H1 (cell line): ENCODE measurements at regions not wholly inside any gene's neighbourhood (a gene's known extent, or its start where the extent isn't known, plus 50 kb on each side); places are given as distances from the start of the nearest gene placed in this dataset.

ENCODE experiments used
- CTCF ChIA-PET: fragments of 300-600 bp; sonication (Branson Sonifier 250); formaldehyde crosslinking; loops from one replicate; lab custom pipeline; 2021; ENCODE audit not compliant: partially characterized antibody; lab: Charles Lee
- POLR2A ChIA-PET: fragments of 300-600 bp; sonication (Branson Sonifier 250); formaldehyde crosslinking; loops from one replicate; lab custom pipeline; 2021; ENCODE audit warnings: inconsistent platforms; ENCODE audit not compliant: partially characterized antibody; lab: Charles Lee
- DNase-seq, 2 experiments: peaks; one replicate each; pipeline versions ENCODE4 v3.0.0 to v3.0.0-alpha.2; 2010 to 2022; ENCODE audit warnings: low spot score in 2 of 2, low read depth in 1 of 2, mixed read lengths in 1 of 2
- FAIRE-seq: peaks from 2 replicates; lab custom pipeline; 2011; peaks lifted over from hg19 to GRCh38; lab: Jason Lieb, UNC
- H2AFZ ChIP-seq: 2 replicates; pipeline ENCODE4 v1.8.1; 2012; ENCODE audit warnings: low read length, inconsistent platforms
- H2AK5ac ChIP-seq: 2 replicates; pipeline ENCODE4 v1.6.1; 2013; ENCODE audit warnings: low read depth, low read length
- H2BK120ac ChIP-seq: replicated peaks from 2 replicates; pipeline ENCODE3; 2013; ENCODE audit warnings: low read depth, low read length, inconsistent platforms
- H2BK12ac ChIP-seq: 2 replicates; pipeline ENCODE4 v1.6.1; 2013; ENCODE audit warnings: low read depth, low read length
- H2BK15ac ChIP-seq: 2 replicates; pipeline ENCODE4 v1.6.1; 2013; ENCODE audit warnings: low read length
- H2BK20ac ChIP-seq: 2 replicates; pipeline ENCODE4 v1.6.1; 2013; ENCODE audit warnings: low read length
- H2BK5ac ChIP-seq: 2 replicates; pipeline ENCODE4 v1.6.1; 2013; ENCODE audit warnings: low read depth, low read length
- H3K14ac ChIP-seq: 2 replicates; pipeline ENCODE4 v1.6.1; 2013; ENCODE audit warnings: inconsistent platforms; ENCODE audit not compliant: insufficient read length
- H3K18ac ChIP-seq: 2 replicates; pipeline ENCODE4 v1.6.1; 2013; ENCODE audit warnings: low read length; ENCODE audit errors: extremely low read depth
- H3K23ac ChIP-seq: 2 replicates; pipeline ENCODE4 v1.6.1; 2013; ENCODE audit warnings: inconsistent platforms; ENCODE audit not compliant: insufficient read length
- H3K23me2 ChIP-seq: 2 replicates; pipeline ENCODE4 v1.6.1; 2013; ENCODE audit warnings: low read depth, low read length
- H3K27ac ChIP-seq: 2 replicates; pipeline ENCODE4 v1.6.1; 2011; ENCODE audit warnings: low read depth, low read length, inconsistent platforms
- H3K27me3 ChIP-seq, 4 experiments: replicated peaks in 1 of 4; 1 replicate in 1 of 4; 2 replicates in 3 of 4; pipeline versions ENCODE4 v1.6.1 to v1.8.1; 2011 to 2013; ENCODE audit warnings: low read length in 3 of 4, mild to moderate bottlenecking in 3 of 4, inconsistent platforms in 2 of 4, mixed read lengths in 2 of 4, moderate library complexity in 1 of 4; ENCODE audit not compliant: control insufficient read depth in 3 of 4, insufficient read depth in 3 of 4; ENCODE audit errors: extremely low read depth in 1 of 4
- H3K36me3 ChIP-seq, 4 experiments: 2 replicates each; pipeline versions ENCODE4 v1.6.1 to v1.8.1; 2011 to 2013; ENCODE audit warnings: mild to moderate bottlenecking in 4 of 4, low read length in 3 of 4, moderate library complexity in 2 of 4, control low read depth in 1 of 4, inconsistent platforms in 1 of 4; ENCODE audit not compliant: insufficient read depth in 4 of 4, control insufficient read depth in 2 of 4
- H3K4ac ChIP-seq: replicated peaks from 2 replicates; pipeline ENCODE3; 2013; ENCODE audit warnings: low read length, low read depth, mixed read lengths, inconsistent platforms; ENCODE audit not compliant: insufficient read length
- H3K4me1 ChIP-seq, 4 experiments: replicated peaks in 1 of 4; 1 replicate in 1 of 4; 2 replicates in 3 of 4; pipeline versions ENCODE4 v1.6.1 to v1.8.1; 2011 to 2013; ENCODE audit warnings: low read length in 3 of 4, inconsistent platforms in 2 of 4, mixed read lengths in 1 of 4; ENCODE audit not compliant: insufficient read depth in 4 of 4, control insufficient read depth in 3 of 4
- H3K4me2 ChIP-seq, 2 experiments: 2 replicates each; pipeline versions ENCODE4 v1.6.1 to v1.8.1; 2011 to 2013; ENCODE audit warnings: low read depth in 2 of 2, low read length in 2 of 2, control low read depth in 1 of 2, inconsistent platforms in 1 of 2, mild to moderate bottlenecking in 1 of 2; ENCODE audit not compliant: insufficient read depth in 1 of 2
- H3K4me3 ChIP-seq, 4 experiments: fragments of 200-600, 300-600 bp in 1 of 4; sonication (generic), shearing (Covaris generic), sonication (Bioruptor Twin) in 1 of 4; 2 replicates each; pipeline versions ENCODE4 v1.5.1 to v1.8.1; 2011 to 2016; ENCODE audit warnings: low read length in 4 of 4, low read depth in 3 of 4, control low read depth in 2 of 4, inconsistent platforms in 2 of 4, mild to moderate bottlenecking in 2 of 4, mixed read lengths in 1 of 4, moderate library complexity in 1 of 4; ENCODE audit not compliant: insufficient read depth in 2 of 4; ENCODE audit errors: extremely low read depth in 1 of 4
- H3K56ac ChIP-seq: replicated peaks from 2 replicates; pipeline ENCODE3; 2013; ENCODE audit warnings: low read depth, mild to moderate bottlenecking, mixed read lengths, low read length, inconsistent platforms; ENCODE audit not compliant: insufficient read length
- H3K79me1 ChIP-seq: 2 replicates; pipeline ENCODE4 v1.6.1; 2013; ENCODE audit warnings: low read depth, low read length, control low read depth
- H3K79me2 ChIP-seq, 2 experiments: 2 replicates each; pipeline versions ENCODE4 v1.6.1 to v1.8.1; 2012 to 2013; ENCODE audit warnings: low read length in 2 of 2, mild to moderate bottlenecking in 2 of 2, inconsistent platforms in 1 of 2; ENCODE audit not compliant: insufficient read depth in 2 of 2, control insufficient read depth in 1 of 2
- H3K9ac ChIP-seq, 4 experiments: replicated peaks in 1 of 4; 1 replicate in 1 of 4; 2 replicates in 3 of 4; pipeline versions ENCODE4 v1.6.1 to v1.8.1; 2011 to 2013; ENCODE audit warnings: low read depth in 3 of 4, low read length in 3 of 4, control low read depth in 2 of 4, mild to moderate bottlenecking in 2 of 4, moderate library complexity in 2 of 4, inconsistent platforms in 1 of 4; ENCODE audit errors: extremely low read depth in 1 of 4
- H3K9me3 ChIP-seq, 2 experiments: 2 replicates each; pipeline versions ENCODE4 v1.6.1 to v1.8.1; 2012 to 2013; ENCODE audit warnings: mild to moderate bottlenecking in 2 of 2, moderate library complexity in 2 of 2, control low read depth in 1 of 2, inconsistent platforms in 1 of 2, low read depth in 1 of 2, low read length in 1 of 2, mixed read lengths in 1 of 2; ENCODE audit not compliant: insufficient read depth in 2 of 2
- H4K20me1 ChIP-seq, 2 experiments: replicated peaks in 1 of 2; 2 replicates each; pipeline versions ENCODE3 to v1.8.1; 2011 to 2013; ENCODE audit warnings: inconsistent platforms in 2 of 2, low read length in 2 of 2, mild to moderate bottlenecking in 1 of 2; ENCODE audit not compliant: insufficient read depth in 2 of 2, control insufficient read depth in 1 of 2
- H4K5ac ChIP-seq: 2 replicates; pipeline ENCODE4 v1.6.1; 2013; ENCODE audit warnings: low read length, low read depth, mixed read lengths, inconsistent platforms; ENCODE audit not compliant: insufficient read length
- H4K8ac ChIP-seq: 2 replicates; pipeline ENCODE4 v1.8.0; 2013; ENCODE audit warnings: mild to moderate bottlenecking, moderate library complexity, low read length, inconsistent platforms; ENCODE audit not compliant: insufficient read depth; ENCODE audit errors: extremely low read depth
- H4K91ac ChIP-seq: replicated peaks from 2 replicates; pipeline ENCODE3; 2013; ENCODE audit warnings: low read length, mixed read lengths, inconsistent platforms; ENCODE audit not compliant: insufficient read length
- ZNF274 ChIP-seq: IDR thresholded peaks from 2 replicates; pipeline ENCODE4 v1.7.0; 2012; ENCODE audit warnings: low read length, borderline replicate concordance; ENCODE audit errors: extremely low read depth
- WGBS, 2 experiments: shearing (Covaris generic) in 1 of 2; methylation state at CpG; one replicate each; pipeline versions ENCODE4 v1.1.6 to v1.1.7; 2013 to 2015; ENCODE audit warnings: low lambda C conversion rate in 2 of 2, mixed read lengths in 2 of 2, inconsistent platforms in 1 of 2, low coverage in 1 of 2, missing lambda C conversion rate in 1 of 2; ENCODE audit not compliant: insufficient replicate concordance in 2 of 2, insufficient coverage in 1 of 2, insufficient read length in 1 of 2; ENCODE audit errors: extremely low coverage in 1 of 2, missing lambda C conversion rate in 1 of 2; 5-methylcytosine and 5-hydroxymethylcytosine counted together
- TF ChIP-seq, protein P1 (sequence below): IDR thresholded peaks from 2 replicates; pipeline ENCODE4 v1.6.1; 2012; ENCODE audit warnings: inconsistent platforms

DNA sequence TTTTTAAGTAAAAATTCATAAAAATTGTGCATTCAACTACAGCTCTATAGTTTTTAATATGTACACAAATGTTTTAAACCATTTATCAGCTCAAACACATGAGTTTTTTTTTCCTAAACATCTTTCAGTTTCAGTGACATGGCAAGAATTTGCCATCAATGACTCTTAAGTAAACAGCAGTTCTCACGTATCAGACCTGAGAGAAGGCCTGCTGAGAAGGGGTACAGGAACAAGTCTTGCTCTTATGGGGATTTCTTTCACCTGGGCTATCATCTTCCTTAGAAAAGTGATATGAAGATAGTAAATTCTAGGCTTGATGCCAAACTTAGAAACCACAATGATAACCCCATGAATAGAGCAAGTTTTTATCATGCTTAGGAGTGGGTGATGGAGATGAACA lies 467.8 kb downstream of the ARL4A start:
- H3K14ac ChIP-seq: no peak overlapping the region
- no peaks in the 10 kb centered on the region for H3K79me1 ChIP-seq
- H3K56ac ChIP-seq: no peak overlapping the region
- H2BK15ac ChIP-seq: no peak overlapping the region
- no peaks in the 10 kb centered on the region for H4K20me1 ChIP-seq
- POLR2A ChIA-PET: no interaction called here
- no peak overlapping the region for H2BK120ac ChIP-seq
- no peak overlapping the region for H3K23ac ChIP-seq
- DNase-seq: no peak
- H3K18ac ChIP-seq: no peak overlapping the region
- no peak overlapping the region for H2BK5ac ChIP-seq
- H3K9ac ChIP-seq: no peak overlapping the region
- no peak for TF ChIP-seq ZNF274
- TF ChIP-seq, protein P1, sequence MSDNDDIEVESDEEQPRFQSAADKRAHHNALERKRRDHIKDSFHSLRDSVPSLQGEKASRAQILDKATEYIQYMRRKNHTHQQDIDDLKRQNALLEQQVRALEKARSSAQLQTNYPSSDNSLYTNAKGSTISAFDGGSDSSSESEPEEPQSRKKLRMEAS: no peak
- H3K27ac ChIP-seq: no peak overlapping the region
- no peak overlapping the region for H2AK5ac ChIP-seq
- CTCF ChIA-PET: interaction anchor here (0.6 to 1.0 kb wide), 4 partner anchors 11 to 469 kb away, joined by 3 to 5 read pairs (median 4); no protein-coding TSS in a partner anchor
- H3K79me2 ChIP-seq: no peaks in the 10 kb centered on the region
- no peak overlapping the region for H2AFZ ChIP-seq
- H2BK20ac ChIP-seq: no peak overlapping the region
- no peaks in the 10 kb centered on the region for H3K27me3 ChIP-seq
- no peak overlapping the region for H4K8ac ChIP-seq
- H3K4ac ChIP-seq: no peak overlapping the region
- WGBS, 2 experiments: 88% methylated on average over 1 of the region's 1 CpG; no CpG with 5 or more reads in 1 of the 2 experiments
- H3K36me3 ChIP-seq: no peaks in the 10 kb centered on the region
- no peak overlapping the region for H4K5ac ChIP-seq
- no peaks in the 10 kb centered on the region; the same call in 1 of the 2 replicates for H3K23me2 ChIP-seq
- no peaks in the 10 kb centered on the region for H3K4me1 ChIP-seq
- no peak for FAIRE-seq
- no peak overlapping the region for H3K4me2 ChIP-seq
- no peak overlapping the region for H4K91ac ChIP-seq
- H3K9me3 ChIP-seq: no peaks in the 10 kb centered on the region
- no peak overlapping the region for H2BK12ac ChIP-seq
- no peak overlapping the region for H3K4me3 ChIP-seq
